GM18861 (cell line): ENCODE measurements at regions not wholly inside any gene's neighbourhood (a gene's known extent, or its start where the extent isn't known, plus 50 kb on each side); places are given as distances from the start of the nearest gene placed in this dataset.

ENCODE experiments used
- ATAC-seq: cut with Tn5 transposase; IDR thresholded peaks from one replicate; pipeline ENCODE4 v1.9.1; 2021; ENCODE audit not compliant: unreplicated experiment

- no peak for ATAC-seq
Observed at GRCh38 chr6:126526996-126527606, 187.2 kb downstream of the CENPW start.

GRCh38 chr6:126529637-126530362 is 189.9 kb downstream of the CENPW start:
- no peak for ATAC-seq

GRCh38 chr6:126530775-126531174 is 190.9 kb downstream of the CENPW start:
- ATAC-seq: peak; percentile 33

GRCh38 chr6:126531286-126531685 is 191.4 kb downstream of the CENPW start:
- ATAC-seq: no peak

- ATAC-seq: peak; percentile 92
Observed at GRCh38 chr6:126531840-126532239, 191.9 kb downstream of the CENPW start.

- ATAC-seq: no peak
Observed at GRCh38 chr6:126534401-126534800, 194.5 kb downstream of the CENPW start.

- no peak for ATAC-seq
Observed at GRCh38 chr6:126535138-126535537, 195.2 kb downstream of the CENPW start.

- no peak for ATAC-seq
Observed at GRCh38 chr6:126535595-126535994, 195.7 kb downstream of the CENPW start.

- no peak for ATAC-seq
Observed at GRCh38 chr6:126537061-126537816, 197.3 kb downstream of the CENPW start.

- no peak for ATAC-seq
Observed at GRCh38 chr6:126539022-126539421, 199.1 kb downstream of the CENPW start.

GRCh38 chr6:126540161-126540560 is 200.2 kb downstream of the CENPW start:
- no peak for ATAC-seq

GRCh38 chr6:126541806-126542491 is 202.0 kb downstream of the CENPW start:
- no peak for ATAC-seq

- ATAC-seq: no peak
Observed at GRCh38 chr6:126546541-126547120, 206.7 kb downstream of the CENPW start.

GRCh38 chr6:126548300-126548699 is 208.4 kb downstream of the CENPW start:
- no peak for ATAC-seq

GRCh38 chr6:126550323-126550722 is 210.4 kb downstream of the CENPW start:
- ATAC-seq: no peak

- no peak for ATAC-seq
Observed at GRCh38 chr6:126551832-126552231, 211.9 kb downstream of the CENPW start.

- no peak for ATAC-seq
Observed at GRCh38 chr6:126553854-126554253, 213.9 kb downstream of the CENPW start.

- no peak for ATAC-seq
Observed at GRCh38 chr6:126570507-126570906, 230.6 kb downstream of the CENPW start.

- no peak for ATAC-seq
Observed at GRCh38 chr6:126574301-126574700, 234.4 kb downstream of the CENPW start.

- ATAC-seq: no peak
Observed at GRCh38 chr6:126581316-126581715, 241.4 kb downstream of the CENPW start.
